ENCODE measurements at regions not wholly inside any gene's neighbourhood (a gene's known extent, or its start where the extent isn't known, plus 50 kb on each side); places are given as distances from the start of the nearest gene placed in this dataset.
"Not testable (repeated sequence)": the region's sequence is repeated elsewhere in the genome, so short reads cannot be mapped to it uniquely, and the experiment has no call there.

GRCh38 chr12:14239350-14239934 lies 126.0 kb upstream of the ATF7IP start:
- H3K4me1 Mint-ChIP-seq, result peaks cover 21 to 23% (median 21%) of the 10 kb centered on the region in 3 donors

GRCh38 chr12:14239935-14240872 lies 125.3 kb upstream of the ATF7IP start:
- CTCF ChIA-PET, result interaction anchor here (0.8 to 3.6 kb wide), 8 partner anchors 13 to 214 kb away, joined by 4 to 35 read pairs (median 14); partner anchors contain the start of gene ATF7IP
- DNase-seq, result peak in 1 of 5 donors; percentile 26
- H3K4me1 ChIP-seq (ENCODE audit: insufficient read depth, low read length), result peaks cover 16% of the 10 kb centered on the region
- Mint-ChIP-seq H3K4me3 (peak overlapping the region; percentile 53 to 86 (median 80)), H3K36me3 (peaks cover 3 to 11% (median 4%) of the 10 kb centered on the region in 3 donors), H3K27ac (peak overlapping the region; percentile 2 to 88 (median 58)), H3K27me3 (no peaks in the 10 kb centered on the region), H3K4me1 (peaks cover 21 to 23% (median 21%) of the 10 kb centered on the region in 3 donors), H3K9me3 (peaks cover 4 to 24% (median 19%) of the 10 kb centered on the region in 5 donors)
- H3K9me3 ChIP-seq (ENCODE audit: low read length), result peaks cover 9% of the 10 kb centered on the region
- POLR2A ChIA-PET, result interaction anchor here (0.6 to 2.2 kb wide), 4 partner anchors 18 to 144 kb away, joined by 3 to 12 read pairs (median 3); partner anchors contain the start of gene ATF7IP
- H3K27ac ChIP-seq (ENCODE audit: low read depth, low read length), result no peak overlapping the region
- H3K36me3 ChIP-seq (ENCODE audit: insufficient read depth, low read length), result no peaks in the 10 kb centered on the region
- no peaks in the 10 kb centered on the region for H3K27me3 ChIP-seq (ENCODE audit: insufficient read depth, low read length, poor library complexity, severe bottlenecking)
- peak overlapping the region; percentile 9 for H3K4me3 ChIP-seq (ENCODE audit: low read length)

More at GRCh38 chr12:14239350-14239934, 126.0 kb upstream of the ATF7IP start:
- no peaks in the 10 kb centered on the region for H3K27me3 ChIP-seq (ENCODE audit: insufficient read depth, low read length, poor library complexity, severe bottlenecking)
- peaks cover 9% of the 10 kb centered on the region for H3K9me3 ChIP-seq (ENCODE audit: low read length)
- H3K27ac ChIP-seq (ENCODE audit: low read depth, low read length), result no peak overlapping the region
- Mint-ChIP-seq H3K9me3 (peaks cover 4 to 23% (median 19%) of the 10 kb centered on the region in 5 donors), H3K36me3 (peaks cover 3 to 11% (median 4%) of the 10 kb centered on the region in 3 donors), H3K27ac (peak overlapping the region in 6 of 8 donors; percentile 11 to 88 (median 72)), H3K4me3 (peak overlapping the region; percentile 53 to 86 (median 80)), H3K27me3 (no peaks in the 10 kb centered on the region)
- H3K4me3 ChIP-seq (ENCODE audit: low read length), result peak overlapping the region; percentile 9
- no peaks in the 10 kb centered on the region for H3K36me3 ChIP-seq (ENCODE audit: insufficient read depth, low read length)
- ChIA-PET CTCF (interaction anchor here (0.8 to 3.6 kb wide), 9 partner anchors 14 to 428 kb away, joined by 3 to 35 read pairs (median 16); partner anchors contain the start of gene ATF7IP), POLR2A (interaction anchor here (0.8 to 2.2 kb wide), 3 partner anchors 19 to 144 kb away, joined by 3 to 12 read pairs (median 3); partner anchors contain the start of gene ATF7IP)
- DNase-seq, result peak in 2 of 5 donors; percentile 9 to 51
- peaks cover 16% of the 10 kb centered on the region for H3K4me1 ChIP-seq (ENCODE audit: insufficient read depth, low read length)

- Histone ChIP-seq H3K4me1 (ENCODE audit: insufficient read depth, low read length) (peaks cover 16% of the 10 kb centered on the region), H3K27me3 (ENCODE audit: insufficient read depth, low read length, poor library complexity, severe bottlenecking) (no peaks in the 10 kb centered on the region), H3K4me3 (ENCODE audit: low read length) (no peak overlapping the region), H3K36me3 (ENCODE audit: insufficient read depth, low read length) (no peaks in the 10 kb centered on the region), H3K9me3 (ENCODE audit: low read length) (peaks cover 9% of the 10 kb centered on the region), H3K27ac (ENCODE audit: low read depth, low read length) (no peak overlapping the region)
- ChIA-PET CTCF (interaction anchor here (1.5 to 3.4 kb wide), 3 partner anchors 14 to 177 kb away, joined by 4 to 16 read pairs (median 6); no protein-coding TSS in a partner anchor), POLR2A (interaction anchor here (0.7 to 2.2 kb wide), 2 partner anchors 16 to 125 kb away, joined by 3 to 12 read pairs; partner anchors contain the start of gene ATF7IP)
- peak overlapping the region in 3 of 8 donors; percentile 30 to 88 (median 65) for H3K27ac Mint-ChIP-seq
- no peaks in the 10 kb centered on the region for H3K27me3 Mint-ChIP-seq
- H3K9me3 Mint-ChIP-seq, result peaks cover 4 to 24% (median 19%) of the 10 kb centered on the region in 5 donors
- no peak for DNase-seq
- H3K4me1 Mint-ChIP-seq, result peaks cover 21 to 23% (median 21%) of the 10 kb centered on the region in 3 donors
- peaks cover 3 to 11% (median 4%) of the 10 kb centered on the region in 3 donors for H3K36me3 Mint-ChIP-seq
- peak overlapping the region in 6 of 7 donors; percentile 29 to 86 (median 60) for H3K4me3 Mint-ChIP-seq
Measured at GRCh38 chr12:14240873-14241220, 124.6 kb upstream of the ATF7IP start.

GRCh38 chr12:14242825-14243224 lies 122.7 kb upstream of the ATF7IP start:
- H3K27ac ChIP-seq (ENCODE audit: low read depth, low read length); H3K27me3 ChIP-seq (ENCODE audit: insufficient read depth, low read length, poor library complexity, severe bottlenecking); DNase-seq; H3K27ac Mint-ChIP-seq; H3K9me3 ChIP-seq (ENCODE audit: low read length); H3K36me3 ChIP-seq (ENCODE audit: insufficient read depth, low read length); H3K27me3 Mint-ChIP-seq; POLR2A ChIA-PET; H3K4me3 Mint-ChIP-seq; H3K4me3 ChIP-seq (ENCODE audit: low read length): not testable (repeated sequence)
- CTCF ChIA-PET, result interaction anchor here (1.3 to 1.4 kb wide), 3 partner anchors 15 to 123 kb away, joined by 4 to 7 read pairs (median 5); partner anchors contain the start of gene ATF7IP
- H3K4me1 ChIP-seq (ENCODE audit: insufficient read depth, low read length), result peaks cover 16% of the 10 kb centered on the region
- Mint-ChIP-seq H3K4me1 (peaks cover 21 to 23% (median 21%) of the 10 kb centered on the region in 3 donors), H3K36me3 (peaks cover 3 to 11% (median 4%) of the 10 kb centered on the region in 3 donors), H3K9me3 (peaks cover 4 to 24% (median 19%) of the 10 kb centered on the region in 5 donors)

- Histone ChIP-seq H3K27me3 (ENCODE audit: insufficient read depth, low read length, poor library complexity, severe bottlenecking) (no peaks in the 10 kb centered on the region), H3K27ac (ENCODE audit: low read depth, low read length) (no peak overlapping the region), H3K9me3 (ENCODE audit: low read length) (peaks cover 9% of the 10 kb centered on the region), H3K36me3 (ENCODE audit: insufficient read depth, low read length) (no peaks in the 10 kb centered on the region), H3K4me1 (ENCODE audit: insufficient read depth, low read length) (peaks cover 13% of the 10 kb centered on the region), H3K4me3 (ENCODE audit: low read length) (no peak overlapping the region)
- Mint-ChIP-seq H3K9me3 (peaks cover 4 to 24% (median 19%) of the 10 kb centered on the region in 5 donors), H3K36me3 (peaks cover 3 to 11% (median 4%) of the 10 kb centered on the region in 3 donors), H3K4me3 (no peak overlapping the region), H3K4me1 (peaks cover 20% of the 10 kb centered on the region in 3 donors), H3K27me3 (no peaks in the 10 kb centered on the region), H3K27ac (peak overlapping the region in 2 of 8 donors; percentile 32)
- DNase-seq, result no peak
- CTCF ChIA-PET, result interaction anchor here (1.3 kb wide), 1 partner anchor 121 kb away, joined by 5 read pairs; the partner anchor contains the start of gene ATF7IP
- POLR2A ChIA-PET, result no interaction called here
Measured at GRCh38 chr12:14243941-14244340, 121.5 kb upstream of the ATF7IP start.

- no peaks in the 10 kb centered on the region for H3K27me3 ChIP-seq (ENCODE audit: insufficient read depth, low read length, poor library complexity, severe bottlenecking)
- Mint-ChIP-seq H3K4me1 (peaks cover 8 to 9% (median 9%) of the 10 kb centered on the region in 3 donors), H3K4me3 (no peak overlapping the region), H3K27me3 (no peaks in the 10 kb centered on the region), H3K9me3 (peaks cover 4 to 24% (median 19%) of the 10 kb centered on the region in 5 donors), H3K27ac (no peak overlapping the region), H3K36me3 (peaks cover 3 to 11% (median 3%) of the 10 kb centered on the region in 3 donors)
- H3K4me1 ChIP-seq (ENCODE audit: insufficient read depth, low read length), result peaks cover 6% of the 10 kb centered on the region
- peaks cover 9% of the 10 kb centered on the region for H3K9me3 ChIP-seq (ENCODE audit: low read length)
- ChIA-PET POLR2A (no interaction called here), CTCF (interaction anchor here (1.1 to 1.3 kb wide), 3 partner anchors 10 to 121 kb away, joined by 3 to 4 read pairs (median 3); partner anchors contain the start of gene ATF7IP)
- no peak overlapping the region for H3K27ac ChIP-seq (ENCODE audit: low read depth, low read length)
- H3K36me3 ChIP-seq (ENCODE audit: insufficient read depth, low read length), result no peaks in the 10 kb centered on the region
- no peak overlapping the region for H3K4me3 ChIP-seq (ENCODE audit: low read length)
- DNase-seq, result no peak
Measured at GRCh38 chr12:14244876-14245669, 120.4 kb upstream of the ATF7IP start.

GRCh38 chr12:14247166-14247565 lies 118.3 kb upstream of the ATF7IP start:
- Mint-ChIP-seq H3K9me3 (peaks cover 4 to 16% (median 15%) of the 10 kb centered on the region in 5 donors), H3K27me3 (no peaks in the 10 kb centered on the region), H3K27ac (no peak overlapping the region), H3K4me1 (peaks cover 0 to 5% (median 0%) of the 10 kb centered on the region in 3 donors), H3K36me3 (peaks cover 3 to 7% (median 3%) of the 10 kb centered on the region in 3 donors), H3K4me3 (no peak overlapping the region)
- CTCF ChIA-PET, result no interaction called here
- no peak overlapping the region for H3K4me3 ChIP-seq (ENCODE audit: low read length)
- no peaks in the 10 kb centered on the region for H3K27me3 ChIP-seq (ENCODE audit: insufficient read depth, low read length, poor library complexity, severe bottlenecking)
- H3K27ac ChIP-seq (ENCODE audit: low read depth, low read length), result no peak overlapping the region
- no peak for DNase-seq
- no peaks in the 10 kb centered on the region for H3K4me1 ChIP-seq (ENCODE audit: insufficient read depth, low read length)
- POLR2A ChIA-PET, result no interaction called here
- peaks cover 8% of the 10 kb centered on the region for H3K9me3 ChIP-seq (ENCODE audit: low read length)
- H3K36me3 ChIP-seq (ENCODE audit: insufficient read depth, low read length), result no peaks in the 10 kb centered on the region
